GM12878 (cell line): ENCODE measurements at regions not wholly inside any gene's neighbourhood (a gene's known extent, or its start where the extent isn't known, plus 50 kb on each side); places are given as distances from the start of the nearest gene placed in this dataset.

Source experiments
- ATF2 ChIP-seq: IDR thresholded peaks from 2 replicates; pipeline ENCODE4 v1.6.1; 2012; ENCODE audit warnings: low read length, inconsistent platforms
- BHLHE40 ChIP-seq, 2 experiments: fragments of 450-650 bp in 1 of 2; IDR thresholded peaks; 2 replicates each; pipeline ENCODE4 v1.6.1; 2011 to 2017; ENCODE audit warnings: low read depth in 2 of 2, borderline replicate concordance in 1 of 2, improper control_type of control experiment in 1 of 2, low read length in 1 of 2, mild to moderate bottlenecking in 1 of 2
- CEBPB ChIP-seq, 2 experiments: fragments of 150-350 bp in 1 of 2; IDR thresholded peaks; 2 replicates each; pipeline ENCODE4 v1.6.1; 2012 to 2014; ENCODE audit warnings: low read depth in 2 of 2, low read length in 2 of 2, borderline replicate concordance in 1 of 2, inconsistent platforms in 1 of 2
- CHD1 ChIP-seq: IDR thresholded peaks from 2 replicates; pipeline ENCODE4 v1.6.1; 2012; ENCODE audit warnings: low read depth, low read length, improper control_type of control experiment
- CTCF ChIP-seq, 3 experiments: IDR thresholded peaks in 2 of 3; conservative IDR thresholded peaks in 1 of 3; 2 replicates each; pipeline ENCODE4 v1.5.1; 2011; ENCODE audit warnings: low read depth in 3 of 3, low read length in 3 of 3, mild to moderate bottlenecking in 3 of 3, control low read depth in 2 of 3, moderate library complexity in 2 of 3, inconsistent platforms in 1 of 3, mixed read lengths in 1 of 3; ENCODE audit not compliant: control insufficient read depth in 2 of 3, insufficient read depth in 1 of 3; ENCODE audit errors: extremely low read depth in 1 of 3
- HCFC1 ChIP-seq: fragments of 150-350 bp; IDR thresholded peaks from 2 replicates; pipeline ENCODE4 v1.6.1; 2014; ENCODE audit warnings: low read length
- MAX ChIP-seq: IDR thresholded peaks from 2 replicates; pipeline ENCODE4 v1.6.1; 2012; ENCODE audit warnings: low read depth, low read length, improper control_type of control experiment
- POLR2A ChIP-seq: IDR thresholded peaks from 2 replicates; pipeline ENCODE4 v1.6.1; 2011; ENCODE audit warnings: low read depth, mild to moderate bottlenecking, low read length
- POLR2AphosphoS5 ChIP-seq: IDR thresholded peaks from 2 replicates; pipeline ENCODE4 v1.6.1; 2011; ENCODE audit warnings: mild to moderate bottlenecking, low read length, inconsistent platforms
- RFX5 ChIP-seq: IDR thresholded peaks from 2 replicates; pipeline ENCODE4 v1.6.1; 2011; ENCODE audit warnings: low read depth, low read length, improper control_type of control experiment
- SMARCA5 ChIP-seq: fragments of 450-650 bp; IDR thresholded peaks from 2 replicates; pipeline ENCODE4 v1.6.1; 2017; ENCODE audit warnings: mild to moderate bottlenecking

- TF ChIP-seq CTCF (IDR thresholded peaks at IDR 0.05 in 2 of 3, conservative IDR thresholded peaks at IDR 0.05 in 1 of 3; ENCODE audit: control insufficient read depth in 2 of 3, extremely low read depth in 1 of 3, insufficient read depth in 1 of 3, low read depth in 3 of 3, low read length in 3 of 3), result no peak
- TF ChIP-seq BHLHE40 (IDR thresholded peaks at IDR 0.05; ENCODE audit: borderline replicate concordance in 1 of 2, low read depth in 2 of 2, low read length in 1 of 2), result no peak
- TF ChIP-seq CEBPB (IDR thresholded peaks at IDR 0.05; ENCODE audit: borderline replicate concordance in 1 of 2, low read depth in 2 of 2, low read length in 2 of 2), result no peak
- no peak for TF ChIP-seq RFX5
- TF ChIP-seq MAX, result no peak
- TF ChIP-seq HCFC1, result no peak
- no peak for TF ChIP-seq POLR2AphosphoS5
- no peak for TF ChIP-seq ATF2
- TF ChIP-seq POLR2A, result no peak
- no peak for TF ChIP-seq CHD1
- TF ChIP-seq SMARCA5, result no peak
These were observed 232.2 kb downstream of the DLEU7 start for GRCh38 chr13:50611117-50611781.
